ENCODE measurements at regions not wholly inside any gene's neighbourhood (a gene's known extent, or its start where the extent isn't known, plus 50 kb on each side); places are given as distances from the start of the nearest gene placed in this dataset.

- Histone ChIP-seq H3K27ac (no peak overlapping the region), H3K4me1 (no peaks in the 10 kb centered on the region), H3K4me3 (no peak overlapping the region), H3K9me3 (no peaks in the 10 kb centered on the region), H3K27me3 (no peaks in the 10 kb centered on the region), H3K36me3 (no peaks in the 10 kb centered on the region)
- no peak for DNase-seq
- no peak for TF ChIP-seq CTCF (IDR thresholded peaks at IDR 0.05)
- intact Hi-C loops (cut with DNase I; ENCODE audit: low total_unique reads) = no loop called here
These were observed 183.0 kb upstream of the FTMT start for GRCh38 chr5:121668635-121669034.

DNA sequence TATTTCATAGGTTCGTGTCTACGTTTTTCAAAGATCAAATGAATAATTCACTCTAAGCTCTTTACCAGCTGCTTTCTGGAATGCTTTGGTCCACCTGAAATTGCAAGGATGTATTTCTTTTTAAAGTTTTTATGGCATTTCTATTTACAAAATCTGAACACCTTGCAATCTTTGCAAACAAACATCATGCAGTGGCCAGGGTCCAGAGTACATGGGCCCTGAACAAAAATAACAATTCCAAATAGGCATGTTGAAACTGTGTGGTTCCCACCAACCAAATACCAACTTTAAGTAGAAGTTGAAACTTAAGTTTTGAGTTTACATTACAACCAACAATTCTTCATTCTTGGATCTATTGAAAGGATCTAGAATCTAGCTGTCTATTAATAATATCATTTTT is 180.1 kb upstream of the FTMT start:
- no peak for TF ChIP-seq CTCF (IDR thresholded peaks at IDR 0.05)
- no peak overlapping the region for H3K4me3 ChIP-seq
- H3K27me3 ChIP-seq = no peaks in the 10 kb centered on the region
- no peak for DNase-seq
- intact Hi-C loops (cut with DNase I; ENCODE audit: low total_unique reads) = no loop called here
- H3K27ac ChIP-seq = no peak overlapping the region
- no peaks in the 10 kb centered on the region for H3K36me3 ChIP-seq
- H3K9me3 ChIP-seq = no peaks in the 10 kb centered on the region
- H3K4me1 ChIP-seq = no peaks in the 10 kb centered on the region

DNA sequence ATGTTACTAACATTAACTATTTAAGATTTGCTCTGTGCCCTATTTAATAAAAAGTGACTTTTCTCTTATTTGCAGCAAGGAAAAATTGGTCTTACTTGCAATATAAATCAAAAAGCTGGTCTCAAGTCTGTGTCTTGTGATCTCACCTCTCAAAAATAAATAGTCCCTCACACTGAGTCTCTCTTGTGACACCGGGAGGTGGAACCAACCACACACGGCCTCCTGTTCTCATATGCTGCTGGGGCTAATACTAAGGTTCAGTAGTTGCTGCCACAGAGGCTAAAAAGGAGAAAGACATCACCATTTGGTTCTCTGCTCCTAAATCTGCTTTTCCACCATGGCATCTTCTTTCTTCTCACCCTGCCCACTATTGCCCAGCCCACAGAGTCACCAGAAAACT is 175.8 kb upstream of the FTMT start:
- DNase-seq = no peak
- H3K27me3 ChIP-seq = no peaks in the 10 kb centered on the region
- intact Hi-C loops (cut with DNase I; ENCODE audit: low total_unique reads) = no loop called here
- no peaks in the 10 kb centered on the region for H3K36me3 ChIP-seq
- H3K4me3 ChIP-seq = no peak overlapping the region
- H3K9me3 ChIP-seq = no peaks in the 10 kb centered on the region
- no peak for TF ChIP-seq CTCF (IDR thresholded peaks at IDR 0.05)
- H3K27ac ChIP-seq = no peak overlapping the region
- no peaks in the 10 kb centered on the region for H3K4me1 ChIP-seq

GRCh38 chr5:121681229-121681855 is 170.3 kb upstream of the FTMT start:
- Histone ChIP-seq H3K9me3 (no peaks in the 10 kb centered on the region), H3K36me3 (no peaks in the 10 kb centered on the region), H3K27ac (no peak overlapping the region), H3K4me3 (no peak overlapping the region), H3K4me1 (no peaks in the 10 kb centered on the region), H3K27me3 (no peaks in the 10 kb centered on the region)
- TF ChIP-seq CTCF (IDR thresholded peaks at IDR 0.05) = no peak
- intact Hi-C loops (cut with DNase I; ENCODE audit: low total_unique reads) = no loop called here
- DNase-seq = no peak

DNA sequence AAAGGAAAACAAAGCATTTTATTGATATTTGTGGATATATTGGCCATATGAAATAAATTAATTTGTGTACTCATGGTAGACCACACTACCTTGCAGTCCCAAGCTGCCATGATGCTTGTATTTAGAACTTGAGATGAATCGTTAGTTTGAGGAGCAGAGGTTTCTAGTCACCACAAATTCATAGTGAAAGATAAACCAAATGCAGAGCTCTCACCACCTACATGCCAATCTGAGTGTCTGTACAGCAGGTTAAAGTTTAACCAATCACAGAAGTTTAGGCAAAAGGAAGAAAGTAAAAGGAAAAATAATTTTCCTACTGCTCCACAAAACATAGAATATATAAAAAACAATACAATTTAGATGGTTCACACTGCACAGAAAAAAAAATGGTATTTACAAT is 163.6 kb upstream of the FTMT start:
- no peaks in the 10 kb centered on the region for H3K4me1 ChIP-seq
- no peak for DNase-seq
- no peak overlapping the region for H3K4me3 ChIP-seq
- intact Hi-C loops (cut with DNase I; ENCODE audit: low total_unique reads) = no loop called here
- no peaks in the 10 kb centered on the region for H3K9me3 ChIP-seq
- TF ChIP-seq CTCF (IDR thresholded peaks at IDR 0.05) = no peak
- no peak overlapping the region for H3K27ac ChIP-seq
- no peaks in the 10 kb centered on the region for H3K36me3 ChIP-seq
- H3K27me3 ChIP-seq = no peaks in the 10 kb centered on the region

GRCh38 chr5:121688781-121689180 is 162.9 kb upstream of the FTMT start:
- H3K4me3 ChIP-seq = no peak overlapping the region
- no peaks in the 10 kb centered on the region for H3K36me3 ChIP-seq
- no peak overlapping the region for H3K27ac ChIP-seq
- H3K4me1 ChIP-seq = no peaks in the 10 kb centered on the region
- DNase-seq = no peak
- no peak for TF ChIP-seq CTCF (IDR thresholded peaks at IDR 0.05)
- H3K9me3 ChIP-seq = no peaks in the 10 kb centered on the region
- H3K27me3 ChIP-seq = no peaks in the 10 kb centered on the region
- intact Hi-C loops (cut with DNase I; ENCODE audit: low total_unique reads) = no loop called here
